Hippocampal formation (tissue), 2 donors: ENCODE measurements at regions not wholly inside any gene's neighbourhood (a gene's known extent, or its start where the extent isn't known, plus 50 kb on each side); places are given as distances from the start of the nearest gene placed in this dataset.
"Not testable (repeated sequence)": the region's sequence is repeated elsewhere in the genome, so short reads cannot be mapped to it uniquely, and the experiment has no call there.

Source experiments
- DNase-seq, 2 donors: peaks; one replicate each; lab custom pipeline; 2025; lab: John Stamatoyannopoulos, UW

GRCh38 chr18:68233018-68233417 is 481.9 kb downstream of the TMX3 start:
- no peak for DNase-seq

DNA sequence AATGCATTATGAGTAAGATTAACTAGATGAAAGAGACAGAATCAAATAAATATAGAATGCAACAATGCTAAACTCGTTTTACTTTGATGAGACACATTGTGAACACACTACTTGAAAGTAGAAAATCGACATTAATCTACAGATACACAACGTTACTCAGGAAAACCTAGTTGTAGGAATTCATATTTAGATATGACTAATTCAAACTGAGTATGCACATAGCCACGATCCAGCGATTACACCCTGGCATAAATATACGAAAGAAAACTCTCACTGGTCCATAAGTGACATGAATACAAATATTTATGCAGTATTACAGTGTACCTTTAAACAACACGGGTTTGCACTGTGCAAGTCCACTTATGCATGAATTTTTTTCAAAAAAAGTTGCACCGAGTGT is 485.6 kb downstream of the TMX3 start:
- DNase-seq = no peak

- no peak for DNase-seq
Measured at GRCh38 chr18:68221111-68221724, 493.7 kb downstream of the TMX3 start.

GRCh38 chr18:68220458-68220857 is 494.4 kb downstream of the TMX3 start:
- no peak for DNase-seq

DNA sequence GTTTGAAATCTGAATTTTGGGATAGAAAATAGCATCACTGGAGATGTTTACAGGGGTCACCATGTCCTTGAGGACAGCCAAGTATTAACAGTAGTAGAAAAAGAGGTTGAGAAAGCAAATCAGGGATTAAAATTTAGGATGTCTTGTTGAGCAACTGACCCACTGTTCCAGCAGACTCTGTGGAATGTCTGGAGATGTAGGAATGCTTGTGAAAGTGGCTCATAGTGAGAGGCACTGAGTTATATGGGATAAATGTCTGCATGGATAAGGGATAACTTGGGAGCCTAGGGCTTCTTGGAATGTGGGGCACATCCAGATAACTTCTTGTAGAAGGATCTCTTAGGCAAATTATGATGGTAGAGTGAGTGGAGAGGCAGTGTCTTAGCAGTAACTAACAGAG is 495.0 kb downstream of the TMX3 start:
- no peak for DNase-seq

DNA sequence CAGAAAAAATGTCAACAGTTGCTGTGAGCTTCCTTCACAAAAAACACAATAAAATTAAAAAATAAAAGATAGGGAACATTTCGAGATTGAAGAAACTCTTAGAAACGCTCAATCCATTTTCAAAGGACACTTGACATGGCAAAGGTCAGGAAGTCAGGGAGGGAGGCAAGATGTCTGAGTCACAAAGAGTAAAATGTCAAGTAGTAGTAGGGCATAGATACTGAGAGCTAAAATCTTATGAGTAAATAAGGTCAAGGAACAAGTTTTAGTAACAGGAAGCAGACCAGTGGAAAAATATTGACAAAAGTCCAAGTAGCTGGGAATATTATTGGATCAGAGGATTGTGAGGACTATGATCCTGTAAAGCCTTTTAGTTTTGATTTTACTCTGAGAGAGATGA is 495.6 kb downstream of the TMX3 start:
- DNase-seq = no peak

- no peak for DNase-seq
Measured at GRCh38 chr18:68215931-68216330, 499.0 kb downstream of the TMX3 start.

GRCh38 chr18:68186039-68186438 is 528.9 kb downstream of the TMX3 start:
- no peak for DNase-seq

DNA sequence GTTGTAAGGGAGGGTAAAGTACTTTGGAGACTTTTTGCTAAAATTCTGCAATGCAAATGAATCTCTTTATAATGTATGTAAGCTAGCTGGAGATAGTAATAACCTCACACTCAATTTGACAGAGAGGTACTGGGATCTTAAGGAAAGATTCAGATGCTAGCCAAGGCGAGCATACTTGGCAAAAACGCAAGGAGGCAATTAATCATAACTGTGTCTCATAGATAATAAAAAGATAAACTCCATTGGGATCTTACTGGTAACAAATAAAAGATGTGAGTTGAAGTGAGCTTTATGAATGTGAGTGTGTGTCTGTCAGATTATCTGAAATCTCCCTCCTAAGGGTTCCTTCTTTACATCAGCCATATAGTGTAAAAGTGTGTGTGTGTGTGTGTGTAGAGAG is 533.0 kb downstream of the TMX3 start:
- no peak for DNase-seq

- DNase-seq = no peak
Measured at GRCh38 chr18:68179811-68180210, 535.1 kb downstream of the TMX3 start.

- DNase-seq = no peak
Measured at GRCh38 chr18:68178921-68179320, 536.0 kb downstream of the TMX3 start.

- no peak for DNase-seq
Measured at GRCh38 chr18:68177807-68178702, 536.9 kb downstream of the TMX3 start.

- DNase-seq = no peak
Measured at GRCh38 chr18:68176901-68177300, 538.0 kb downstream of the TMX3 start.

- no peak for DNase-seq
Measured at GRCh38 chr18:68172842-68173549, 541.9 kb downstream of the TMX3 start.

GRCh38 chr18:68164909-68165308 is 550.0 kb downstream of the TMX3 start:
- no peak for DNase-seq

DNA sequence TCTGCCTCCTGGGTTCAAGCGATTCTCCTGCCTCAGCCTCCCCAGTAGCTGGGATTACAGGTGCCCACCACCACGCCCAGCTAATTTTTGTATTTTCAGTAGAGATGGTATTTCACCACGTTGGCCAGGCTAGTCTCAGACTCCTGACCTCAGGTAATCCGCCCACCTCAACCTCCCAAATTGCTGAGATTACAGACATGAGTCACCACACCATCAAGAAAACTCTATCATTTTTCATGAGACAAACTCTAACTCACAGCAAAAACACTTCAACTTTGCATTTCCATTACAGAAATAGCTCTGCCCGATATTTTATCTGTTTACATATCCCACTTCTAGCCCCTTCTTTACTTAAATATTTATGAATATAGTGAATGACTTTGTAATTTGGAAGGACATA is 561.1 kb downstream of the TMX3 start:
- DNase-seq = not testable (repeated sequence)

- no peak for DNase-seq
Measured at GRCh38 chr18:68152770-68153169, 562.1 kb downstream of the TMX3 start.

DNA sequence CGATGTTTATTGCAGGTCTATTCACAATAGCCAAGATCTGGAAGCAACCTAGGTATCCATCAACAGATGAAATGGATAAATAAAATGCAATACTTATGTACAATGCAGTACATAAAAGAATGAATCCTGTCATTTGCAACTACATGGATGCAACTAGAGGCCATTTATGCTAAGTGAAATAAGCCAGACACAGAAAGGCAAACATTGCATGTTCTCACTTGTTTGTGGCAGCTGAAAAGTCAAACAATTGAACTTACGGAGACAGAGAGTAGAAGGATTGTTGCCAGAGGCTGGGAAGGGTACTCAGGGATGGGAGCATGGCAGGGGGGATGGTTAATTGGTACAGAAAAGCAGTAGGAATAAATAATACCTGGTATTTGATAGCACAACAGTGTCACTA is 563.9 kb downstream of the TMX3 start:
- DNase-seq = no peak

DNA sequence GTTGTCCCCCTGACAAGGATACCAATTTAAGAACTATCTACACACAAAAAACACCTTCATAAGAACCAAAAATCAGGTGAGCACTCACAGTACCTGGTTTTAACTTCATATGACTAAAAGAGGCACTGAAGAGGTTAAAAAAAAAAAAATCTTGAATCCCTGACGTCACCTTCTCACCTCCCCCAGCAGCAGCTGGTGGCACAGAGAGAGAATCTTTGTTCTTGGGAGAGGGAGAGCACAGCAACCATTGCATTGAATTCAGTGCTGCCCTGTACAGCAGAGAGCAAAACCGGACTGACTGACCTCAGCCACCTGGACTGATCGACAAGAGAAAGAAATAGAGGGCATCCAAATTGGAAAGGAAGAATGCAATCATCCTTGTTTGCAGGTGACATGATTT is 566.0 kb downstream of the TMX3 start:
- no peak for DNase-seq

DNA sequence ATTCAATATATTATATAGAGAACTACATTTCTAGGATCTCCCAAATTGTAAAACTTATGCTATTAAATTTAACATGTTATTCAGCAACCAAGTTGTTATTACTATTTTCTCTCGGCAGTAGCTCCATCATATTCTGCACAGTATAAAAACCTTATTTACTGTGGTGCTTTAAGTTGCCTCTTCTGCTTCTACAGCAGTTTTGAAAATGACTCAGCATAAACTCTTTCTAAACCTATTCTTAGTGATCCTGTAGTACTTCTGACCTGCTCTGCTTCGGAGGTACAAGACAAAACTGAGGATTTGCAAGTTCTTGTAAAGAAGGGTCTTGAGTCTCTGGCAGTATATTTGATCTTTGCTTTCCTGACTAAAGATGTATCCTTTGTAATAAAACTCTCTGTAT is 567.2 kb downstream of the TMX3 start:
- DNase-seq = no peak

DNA sequence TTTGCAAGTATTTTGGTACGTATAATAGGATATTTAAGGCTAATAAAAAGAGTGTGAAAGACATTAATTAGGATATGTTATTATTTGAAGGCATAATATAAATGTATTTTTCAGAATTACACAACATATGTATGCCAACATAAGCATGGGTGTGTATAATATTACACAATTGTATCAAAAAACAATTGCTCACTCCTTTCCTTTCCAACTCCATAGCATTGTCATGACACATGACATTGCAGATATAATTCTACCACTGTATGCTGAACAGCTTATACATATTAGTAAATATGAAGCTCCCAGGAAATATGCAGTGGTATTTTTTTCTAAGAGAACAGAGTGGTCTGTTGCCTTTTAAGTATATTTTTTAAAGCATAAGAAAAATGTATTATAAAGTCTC is 593.1 kb downstream of the TMX3 start:
- no peak for DNase-seq

GRCh38 chr18:68121308-68121707 is 593.6 kb downstream of the TMX3 start:
- no peak for DNase-seq

GRCh38 chr18:68114989-68115388 is 598.5 kb upstream of the DSEL start:
- DNase-seq = no peak
